Mesodermal cell (in vitro differentiated cells): ENCODE measurements at regions not wholly inside any gene's neighbourhood (a gene's known extent, or its start where the extent isn't known, plus 50 kb on each side); places are given as distances from the start of the nearest gene placed in this dataset.
"Not testable (repeated sequence)": the region's sequence is repeated elsewhere in the genome, so short reads cannot be mapped to it uniquely, and the experiment has no call there.

Experiments used
- H3K27ac ChIP-seq: 2 replicates; pipeline ENCODE4 v1.7.0; 2013; ENCODE audit warnings: mild to moderate bottlenecking, low read depth, low read length, moderate library complexity; ENCODE audit not compliant: severe bottlenecking
- H3K36me3 ChIP-seq: 2 replicates; pipeline ENCODE4 v1.7.1; 2013; ENCODE audit warnings: mild to moderate bottlenecking, low read length, moderate library complexity; ENCODE audit not compliant: control insufficient read depth, insufficient read depth
- H3K4me1 ChIP-seq: one replicate; pipeline ENCODE4 v1.7.1; 2013; ENCODE audit warnings: mild to moderate bottlenecking, low read length; ENCODE audit not compliant: insufficient read depth, control insufficient read depth, poor library complexity, severe bottlenecking
- H3K4me3 ChIP-seq: 2 replicates; pipeline ENCODE4 v1.7.0; 2013; ENCODE audit warnings: low read length, control low read depth, mild to moderate bottlenecking; ENCODE audit not compliant: insufficient read depth, poor library complexity, severe bottlenecking; ENCODE audit errors: extremely low read depth
- H3K9me3 ChIP-seq: 2 replicates; pipeline ENCODE4 v1.7.1; 2013; ENCODE audit warnings: mild to moderate bottlenecking, low read length, moderate library complexity; ENCODE audit not compliant: control insufficient read depth
- WGBS, 2 experiments: methylation state at CpG; one replicate each; pipeline ENCODE4 v1.1.5; 2013; ENCODE audit warnings: missing lambda C conversion rate in 2 of 2; ENCODE audit not compliant: insufficient coverage in 2 of 2; 5-methylcytosine and 5-hydroxymethylcytosine counted together

DNA sequence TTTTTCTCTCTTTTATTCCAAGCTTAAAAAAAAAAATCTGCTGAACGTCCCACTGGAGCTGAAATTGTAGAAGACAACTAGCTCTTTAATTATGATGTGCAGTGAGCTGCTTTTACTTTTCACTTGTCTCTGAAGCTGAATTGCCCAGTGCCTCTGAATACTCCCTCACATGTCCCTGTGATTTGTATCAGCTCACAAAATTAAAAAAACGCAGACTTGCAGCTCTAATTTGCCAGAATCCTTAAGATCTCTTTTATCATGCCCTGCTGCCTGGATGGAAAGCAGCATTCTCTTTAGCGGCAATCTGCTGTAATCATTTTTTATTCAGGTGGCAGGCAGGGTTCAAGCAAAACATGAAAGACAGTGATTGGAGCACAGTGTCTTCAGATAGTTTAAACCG, 443.8 kb upstream of the SPTLC3 start:
- no peaks in the 10 kb centered on the region for H3K4me1 ChIP-seq
- no peak overlapping the region for H3K27ac ChIP-seq
- H3K36me3 ChIP-seq, result no peaks in the 10 kb centered on the region
- no peak overlapping the region for H3K4me3 ChIP-seq
- H3K9me3 ChIP-seq, result no peaks in the 10 kb centered on the region
- WGBS, 2 experiments, result 86 to 91% methylated on average over 1 to 2 of the region's 4 CpGs

DNA sequence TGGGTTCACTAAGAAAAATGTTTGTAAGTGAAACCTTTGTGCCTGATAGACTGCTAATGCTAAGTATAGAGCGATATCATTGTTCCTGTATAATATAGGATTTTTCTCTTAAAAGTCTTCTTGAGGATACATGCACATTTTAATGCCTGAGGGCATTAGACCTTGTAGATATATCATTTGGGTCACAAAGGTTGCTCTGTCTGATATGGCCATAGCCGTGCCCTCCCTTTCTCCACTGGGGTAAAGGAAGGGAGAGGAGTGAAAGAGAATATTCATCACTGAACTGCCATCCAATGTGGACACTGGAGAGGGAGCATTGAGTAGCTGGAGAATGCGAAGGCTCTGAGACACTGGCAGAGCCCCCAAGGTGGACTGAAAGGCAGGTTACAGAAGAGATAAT, 442.2 kb upstream of the SPTLC3 start:
- 100% methylated on average over 1 to 3 of the region's 3 CpGs for WGBS, 2 experiments
- no peak overlapping the region for H3K27ac ChIP-seq
- no peaks in the 10 kb centered on the region for H3K9me3 ChIP-seq
- H3K36me3 ChIP-seq, result no peaks in the 10 kb centered on the region
- H3K4me1 ChIP-seq, result no peaks in the 10 kb centered on the region
- no peak overlapping the region for H3K4me3 ChIP-seq

DNA sequence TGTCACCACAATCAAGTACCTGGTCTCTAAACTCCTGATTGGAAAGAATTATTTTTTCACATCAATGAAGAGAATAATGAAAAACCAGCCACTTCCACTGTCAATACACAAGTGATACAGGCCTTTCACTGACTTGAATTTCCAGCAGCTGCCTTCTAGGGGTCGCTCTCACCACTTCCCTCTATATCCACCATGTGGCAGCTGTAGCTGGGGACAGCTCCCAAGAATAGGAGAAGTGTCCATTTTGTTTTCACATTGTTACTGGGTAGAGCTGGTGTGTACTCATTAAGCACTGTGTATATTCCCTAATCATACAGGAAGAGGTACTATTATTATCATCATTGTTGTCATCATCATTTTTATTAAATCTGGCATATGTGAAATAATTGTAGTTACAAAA, 438.4 kb upstream of the SPTLC3 start:
- Histone ChIP-seq H3K36me3 (no peaks in the 10 kb centered on the region), H3K4me1 (peaks cover 13% of the 10 kb centered on the region), H3K9me3 (no peaks in the 10 kb centered on the region), H3K27ac (no peak overlapping the region), H3K4me3 (no peak overlapping the region)
- no CpG with 5 or more reads among the region's 1 CpG for WGBS, 2 experiments

DNA sequence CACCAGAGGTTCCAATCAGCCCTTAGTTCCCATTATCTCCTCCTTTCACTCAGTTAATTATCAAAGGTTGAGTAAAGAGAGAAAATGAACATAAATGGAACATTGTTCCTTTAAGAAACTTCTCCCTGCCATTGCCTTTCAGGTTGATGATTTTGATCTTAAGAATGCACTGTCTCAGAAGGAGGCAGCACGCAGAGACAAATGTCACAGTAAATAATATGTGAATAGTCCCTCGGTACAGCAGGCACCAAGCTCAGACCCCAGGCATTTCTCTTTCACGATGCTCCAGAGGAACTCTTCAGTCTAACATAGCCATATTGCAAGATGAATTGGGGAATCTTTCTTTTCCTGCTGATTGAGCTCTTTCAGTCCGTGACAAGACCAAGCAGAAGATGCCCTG, 435.3 kb upstream of the SPTLC3 start:
- peaks cover 22% of the 10 kb centered on the region for H3K4me1 ChIP-seq
- no peaks in the 10 kb centered on the region for H3K9me3 ChIP-seq
- no peak overlapping the region for H3K4me3 ChIP-seq
- 83% methylated on average over 3 of the region's 4 CpGs; no CpG with 5 or more reads in 1 of the 2 experiments for WGBS, 2 experiments
- H3K27ac ChIP-seq, result no peak overlapping the region
- no peaks in the 10 kb centered on the region for H3K36me3 ChIP-seq

DNA sequence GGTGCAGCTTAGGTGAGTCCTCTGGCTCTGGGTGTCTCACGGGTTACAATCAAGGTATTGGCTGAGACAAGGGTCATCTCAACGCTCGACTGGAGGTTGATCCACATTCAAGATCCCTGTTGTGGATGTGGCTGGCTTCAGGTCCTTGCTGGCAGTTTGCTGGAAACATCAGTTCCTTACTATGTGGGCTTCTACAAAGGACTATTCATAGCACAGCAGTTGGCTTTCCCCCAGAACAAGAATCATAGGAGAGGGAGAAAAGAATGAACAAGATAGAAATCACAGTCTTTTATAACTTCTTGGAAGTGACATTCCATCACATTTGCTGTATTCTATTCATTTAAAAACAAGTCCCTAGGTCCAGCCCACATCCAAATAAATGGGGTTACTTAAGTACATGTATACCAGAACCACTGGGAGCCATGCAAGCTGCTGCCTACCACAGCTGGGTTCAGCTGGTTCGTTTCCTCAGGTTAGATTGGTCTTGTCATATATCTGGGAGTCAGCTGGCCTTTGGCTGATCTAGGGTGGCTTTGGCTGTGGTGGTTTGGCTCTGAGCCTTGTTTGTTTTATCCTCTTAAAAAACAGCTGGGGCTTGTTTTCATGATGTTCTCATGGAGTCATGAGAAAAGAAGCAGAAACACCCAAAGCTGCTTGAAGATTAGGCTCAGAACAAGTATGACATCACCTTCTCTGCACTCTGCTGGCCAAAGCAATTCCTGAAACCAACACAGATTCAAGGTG, 433.2 kb upstream of the SPTLC3 start:
- Histone ChIP-seq H3K4me1 (peaks cover 22% of the 10 kb centered on the region), H3K27ac (peak overlapping the region; percentile 16), H3K36me3 (no peaks in the 10 kb centered on the region), H3K4me3 (no peak overlapping the region), H3K9me3 (no peaks in the 10 kb centered on the region)
- WGBS, 2 experiments, result 96 to 97% methylated on average over 3 to 4 of the region's 4 CpGs

DNA sequence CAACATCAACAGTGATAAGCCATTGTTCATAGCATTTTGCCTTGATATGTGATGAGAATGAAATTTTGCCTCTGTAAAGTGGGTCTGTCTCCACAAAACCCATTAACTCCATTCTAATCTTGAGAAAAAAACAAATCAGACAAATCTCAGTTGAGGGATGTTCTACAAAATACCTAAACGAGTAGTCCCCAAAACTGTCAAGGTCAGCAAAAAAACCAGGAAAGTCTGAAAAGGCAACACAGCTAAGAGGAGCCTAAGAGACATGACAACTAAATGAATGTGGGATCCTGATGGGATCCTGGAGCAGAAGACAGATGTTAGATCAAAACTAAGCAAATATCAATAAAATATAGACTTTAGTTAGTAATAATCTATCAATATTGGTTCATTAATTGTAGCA, 431.6 kb upstream of the SPTLC3 start:
- no CpG with 5 or more reads among the region's 1 CpG for WGBS, 2 experiments
- Histone ChIP-seq H3K4me3 (no peak overlapping the region), H3K27ac (no peak overlapping the region), H3K4me1 (peaks cover 22% of the 10 kb centered on the region), H3K36me3 (no peaks in the 10 kb centered on the region), H3K9me3 (no peaks in the 10 kb centered on the region)

DNA sequence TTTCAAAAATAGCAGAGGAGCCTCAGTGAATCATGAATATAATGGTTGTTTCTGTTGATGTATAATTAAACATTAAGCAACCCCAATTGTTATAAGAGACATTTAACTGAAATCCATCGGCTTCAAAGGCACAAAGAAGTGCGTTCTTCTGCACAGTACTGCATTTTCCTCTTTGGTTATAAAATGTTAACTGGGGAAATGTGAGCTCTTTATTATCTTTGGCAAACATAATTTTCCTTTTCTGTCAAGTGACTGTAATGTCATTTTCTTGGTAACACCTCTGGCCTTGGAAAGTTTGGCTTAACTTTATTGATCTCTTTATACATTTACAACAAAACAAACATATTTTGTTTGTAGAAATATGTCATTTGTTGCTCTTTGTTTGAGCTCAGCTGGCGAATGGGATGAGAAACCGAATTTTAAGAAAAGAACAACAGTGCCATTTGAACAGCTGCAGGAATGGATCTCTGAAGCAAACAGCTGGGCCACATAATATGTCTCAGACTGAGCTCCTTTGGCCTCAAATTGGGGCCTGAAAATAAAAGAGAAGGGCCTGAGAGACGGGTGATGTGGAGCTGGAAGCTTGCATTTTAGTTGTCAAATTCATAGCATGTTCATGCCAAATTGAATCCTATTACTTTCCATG, 427.0 kb upstream of the SPTLC3 start:
- Histone ChIP-seq H3K4me3 (no peak overlapping the region), H3K4me1 (no peaks in the 10 kb centered on the region), H3K9me3 (no peaks in the 10 kb centered on the region), H3K27ac (no peak overlapping the region), H3K36me3 (no peaks in the 10 kb centered on the region)
- WGBS, 2 experiments, result 88 to 100% methylated on average over 2 of the region's 5 CpGs

DNA sequence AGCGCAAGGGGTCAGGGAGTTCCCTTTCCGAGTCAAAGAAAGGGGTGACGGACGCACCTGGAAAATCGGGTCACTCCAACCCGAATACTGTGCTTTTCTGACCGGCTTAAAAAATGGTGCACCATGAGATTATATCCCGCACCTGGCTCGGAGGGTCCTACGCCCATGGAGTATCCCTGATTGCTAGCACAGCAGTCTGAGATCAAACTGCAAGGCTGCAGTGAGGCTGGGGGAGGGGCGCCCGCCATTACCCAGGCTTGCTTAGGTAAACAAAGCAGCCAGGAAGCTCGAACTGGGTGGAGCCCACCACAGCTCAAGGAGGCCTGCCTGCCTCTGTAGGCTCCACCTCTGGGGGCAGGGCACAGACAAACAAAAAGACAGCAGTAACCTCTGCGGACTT, 426.1 kb upstream of the SPTLC3 start:
- H3K27ac ChIP-seq, H3K4me3 ChIP-seq, H3K9me3 ChIP-seq, H3K36me3 ChIP-seq, H3K4me1 ChIP-seq: not testable (repeated sequence)
- WGBS, 2 experiments, result 94 to 96% methylated on average over 8 to 9 of the region's 14 CpGs

DNA sequence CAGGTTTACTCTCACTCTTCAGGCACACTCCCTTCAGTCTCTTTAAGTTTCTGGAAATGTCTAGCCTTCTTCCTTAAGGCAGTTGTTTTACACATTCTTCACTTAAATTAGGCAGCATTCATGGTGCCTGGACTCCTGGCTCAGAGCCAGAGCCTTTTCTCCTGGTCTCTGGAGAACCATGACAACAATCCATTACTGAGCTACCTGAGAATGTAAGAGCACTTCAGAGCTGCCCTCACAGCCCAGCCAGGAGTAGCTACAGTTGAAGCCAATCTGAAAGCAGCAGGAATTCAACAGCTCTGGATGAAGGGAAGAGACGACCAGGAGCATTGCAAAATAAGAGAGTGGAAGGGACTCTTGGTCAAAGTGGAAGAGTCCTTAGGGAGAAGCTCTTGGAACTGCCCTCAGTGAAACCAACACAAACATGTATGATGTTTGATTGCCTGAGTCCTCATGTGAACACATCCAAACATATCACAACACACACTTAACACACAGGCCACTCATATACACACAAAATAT, 416.8 kb upstream of the SPTLC3 start:
- Histone ChIP-seq H3K27ac (no peak overlapping the region), H3K36me3 (no peaks in the 10 kb centered on the region), H3K4me3 (no peak overlapping the region), H3K4me1 (peaks cover 3% of the 10 kb centered on the region), H3K9me3 (no peaks in the 10 kb centered on the region)
- 67 to 70% methylated on average over 1 of the region's 1 CpG for WGBS, 2 experiments

DNA sequence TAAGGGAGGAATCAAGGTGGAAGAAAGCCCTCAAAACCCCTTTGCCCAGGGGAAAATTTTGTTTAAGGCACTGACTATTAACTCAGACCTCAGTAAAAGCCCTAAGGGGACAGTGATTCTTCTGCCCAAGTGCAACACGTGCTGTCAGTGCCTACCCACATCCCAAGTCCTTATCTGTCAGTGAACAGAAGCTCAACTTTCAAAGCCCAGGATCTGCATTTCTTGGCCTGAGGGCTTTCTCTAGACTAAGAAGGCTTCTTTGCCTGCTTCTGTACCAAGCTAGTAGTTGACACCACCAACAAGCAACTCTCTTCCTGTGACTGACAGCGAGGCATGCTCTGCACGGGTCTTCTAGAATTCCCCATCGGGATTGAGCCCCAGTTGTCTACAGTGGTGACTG, 416.0 kb upstream of the SPTLC3 start:
- 80 to 82% methylated on average over 2 to 4 of the region's 4 CpGs for WGBS, 2 experiments
- H3K36me3 ChIP-seq, result no peaks in the 10 kb centered on the region
- H3K4me1 ChIP-seq, result peaks cover 3% of the 10 kb centered on the region
- no peak overlapping the region for H3K27ac ChIP-seq
- no peaks in the 10 kb centered on the region for H3K9me3 ChIP-seq
- H3K4me3 ChIP-seq, result no peak overlapping the region

DNA sequence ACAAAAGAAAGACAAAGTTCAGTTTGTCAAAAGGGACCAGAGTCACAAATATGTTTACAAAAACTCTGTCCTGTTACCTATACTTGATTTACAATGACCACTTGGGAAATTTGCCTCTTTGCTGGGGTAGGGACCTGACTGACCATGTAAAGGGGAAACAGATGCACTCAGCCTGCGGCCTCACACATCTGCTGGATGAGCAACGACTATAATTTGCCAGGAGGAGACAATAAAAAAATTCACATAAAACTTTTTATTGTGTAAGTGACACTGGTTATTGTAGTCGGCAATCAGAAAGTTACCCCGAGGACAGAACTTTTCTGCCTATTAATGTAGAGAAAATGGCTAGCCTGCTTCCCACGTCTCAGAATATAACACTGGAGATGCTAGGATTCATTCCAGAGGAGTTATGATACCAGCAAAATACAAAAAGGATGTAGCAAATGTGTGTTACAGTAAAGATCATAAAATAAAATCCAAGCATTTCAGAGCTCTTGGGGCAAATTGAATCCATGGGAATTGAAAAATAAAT, 415.4 kb upstream of the SPTLC3 start:
- no peak overlapping the region for H3K27ac ChIP-seq
- WGBS, 2 experiments, result 94 to 100% methylated on average over 2 to 3 of the region's 5 CpGs

More for the DNA sequence above, 415.4 kb upstream of the SPTLC3 start:
- H3K36me3 ChIP-seq, result no peaks in the 10 kb centered on the region
- H3K4me3 ChIP-seq, result no peak overlapping the region
- H3K4me1 ChIP-seq, result peaks cover 3% of the 10 kb centered on the region
- H3K9me3 ChIP-seq, result no peaks in the 10 kb centered on the region
